Tibial nerve (tissue), 3 donors: ENCODE measurements at regions not wholly inside any gene's neighbourhood (a gene's known extent, or its start where the extent isn't known, plus 50 kb on each side); places are given as distances from the start of the nearest gene placed in this dataset.

Source experiments
- POLR2A ChIP-seq, 2 donors: fragments of 450-650 bp; IDR thresholded peaks; one replicate each; pipeline ENCODE4 v1.6.1; 2017; ENCODE audit warnings: antibody characterized with exemption in 2 of 2, mild to moderate bottlenecking in 2 of 2, moderate library complexity in 2 of 2
- TF ChIP-seq, protein P1 (sequence below), 5 experiments: fragments of 200-600 bp in 3 of 5; fragments of 450-650 bp in 2 of 5; sonication (generic) in 3 of 5; IDR thresholded peaks; one replicate each; pipeline ENCODE4 v1.5.1; 2016 to 2019; ENCODE audit warnings: antibody characterized with exemption in 5 of 5, mild to moderate bottlenecking in 3 of 5, moderate library complexity in 2 of 5

DNA sequence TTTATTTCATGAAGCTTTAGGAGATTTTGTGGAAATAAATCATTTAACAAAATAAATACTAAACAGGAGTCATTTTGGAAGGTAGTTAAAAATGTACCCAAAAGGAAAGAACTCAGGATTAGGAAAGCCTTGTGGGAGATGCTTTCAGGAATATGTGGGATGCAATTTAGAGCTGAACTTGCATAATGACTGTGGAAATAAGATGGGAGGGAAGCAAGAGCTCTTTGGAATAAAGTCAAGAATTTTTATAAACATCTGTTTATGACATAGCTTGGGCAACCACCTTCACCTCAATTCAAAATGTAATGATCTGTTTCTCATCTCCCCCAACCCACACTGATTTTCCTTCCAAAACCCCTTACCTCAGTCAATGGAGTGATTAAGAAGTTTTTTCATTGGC lies 623.8 kb downstream of the FAT4 start:
- TF ChIP-seq, protein P1, sequence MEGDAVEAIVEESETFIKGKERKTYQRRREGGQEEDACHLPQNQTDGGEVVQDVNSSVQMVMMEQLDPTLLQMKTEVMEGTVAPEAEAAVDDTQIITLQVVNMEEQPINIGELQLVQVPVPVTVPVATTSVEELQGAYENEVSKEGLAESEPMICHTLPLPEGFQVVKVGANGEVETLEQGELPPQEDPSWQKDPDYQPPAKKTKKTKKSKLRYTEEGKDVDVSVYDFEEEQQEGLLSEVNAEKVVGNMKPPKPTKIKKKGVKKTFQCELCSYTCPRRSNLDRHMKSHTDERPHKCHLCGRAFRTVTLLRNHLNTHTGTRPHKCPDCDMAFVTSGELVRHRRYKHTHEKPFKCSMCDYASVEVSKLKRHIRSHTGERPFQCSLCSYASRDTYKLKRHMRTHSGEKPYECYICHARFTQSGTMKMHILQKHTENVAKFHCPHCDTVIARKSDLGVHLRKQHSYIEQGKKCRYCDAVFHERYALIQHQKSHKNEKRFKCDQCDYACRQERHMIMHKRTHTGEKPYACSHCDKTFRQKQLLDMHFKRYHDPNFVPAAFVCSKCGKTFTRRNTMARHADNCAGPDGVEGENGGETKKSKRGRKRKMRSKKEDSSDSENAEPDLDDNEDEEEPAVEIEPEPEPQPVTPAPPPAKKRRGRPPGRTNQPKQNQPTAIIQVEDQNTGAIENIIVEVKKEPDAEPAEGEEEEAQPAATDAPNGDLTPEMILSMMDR (IDR thresholded peaks at IDR 0.05), result no peak
- TF ChIP-seq POLR2A (IDR thresholded peaks at IDR 0.05), result no peak
